ENCODE measurements at regions not wholly inside any gene's neighbourhood (a gene's known extent, or its start where the extent isn't known, plus 50 kb on each side); places are given as distances from the start of the nearest gene placed in this dataset.

- DNase-seq, result no peak
Measured at GRCh38 chr6:164546263-164546662, 763.1 kb downstream of the C6orf118 start.

DNA sequence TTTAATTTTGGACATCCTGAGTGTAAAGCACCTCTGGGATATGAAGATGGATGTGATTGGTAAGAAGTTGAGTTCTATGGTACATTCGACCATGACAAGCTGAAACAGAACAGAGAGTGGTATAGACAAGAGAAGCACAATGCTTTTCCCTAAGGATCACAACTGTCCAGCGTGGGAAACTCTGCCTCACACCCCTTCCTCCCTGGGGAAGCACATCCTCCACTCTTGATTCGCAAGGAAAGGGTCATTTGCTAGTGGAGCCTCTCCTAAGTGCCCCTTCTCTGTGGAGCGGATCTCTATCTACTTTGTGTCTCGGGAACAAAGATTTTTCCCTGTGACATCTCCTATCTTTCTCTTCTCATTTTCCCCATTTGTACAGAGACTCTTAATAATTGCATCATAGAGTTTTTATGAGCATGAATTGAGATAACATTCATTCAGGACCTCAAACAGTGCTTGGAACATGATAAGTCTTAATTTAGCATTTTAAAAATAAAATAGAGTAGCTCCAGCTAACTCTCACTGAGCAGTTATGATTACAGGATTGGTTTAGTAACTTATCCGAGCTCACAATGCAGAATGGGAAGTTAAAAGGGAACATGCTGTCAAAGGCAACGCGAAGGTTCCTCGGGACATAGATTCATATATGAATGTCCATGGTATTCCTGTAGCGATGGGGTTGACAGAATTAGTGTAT is 775.2 kb downstream of the C6orf118 start:
- DNase-seq, result no peak

GRCh38 chr6:164533045-164533362 is 776.4 kb downstream of the C6orf118 start:
- DNase-seq, result no peak

DNA sequence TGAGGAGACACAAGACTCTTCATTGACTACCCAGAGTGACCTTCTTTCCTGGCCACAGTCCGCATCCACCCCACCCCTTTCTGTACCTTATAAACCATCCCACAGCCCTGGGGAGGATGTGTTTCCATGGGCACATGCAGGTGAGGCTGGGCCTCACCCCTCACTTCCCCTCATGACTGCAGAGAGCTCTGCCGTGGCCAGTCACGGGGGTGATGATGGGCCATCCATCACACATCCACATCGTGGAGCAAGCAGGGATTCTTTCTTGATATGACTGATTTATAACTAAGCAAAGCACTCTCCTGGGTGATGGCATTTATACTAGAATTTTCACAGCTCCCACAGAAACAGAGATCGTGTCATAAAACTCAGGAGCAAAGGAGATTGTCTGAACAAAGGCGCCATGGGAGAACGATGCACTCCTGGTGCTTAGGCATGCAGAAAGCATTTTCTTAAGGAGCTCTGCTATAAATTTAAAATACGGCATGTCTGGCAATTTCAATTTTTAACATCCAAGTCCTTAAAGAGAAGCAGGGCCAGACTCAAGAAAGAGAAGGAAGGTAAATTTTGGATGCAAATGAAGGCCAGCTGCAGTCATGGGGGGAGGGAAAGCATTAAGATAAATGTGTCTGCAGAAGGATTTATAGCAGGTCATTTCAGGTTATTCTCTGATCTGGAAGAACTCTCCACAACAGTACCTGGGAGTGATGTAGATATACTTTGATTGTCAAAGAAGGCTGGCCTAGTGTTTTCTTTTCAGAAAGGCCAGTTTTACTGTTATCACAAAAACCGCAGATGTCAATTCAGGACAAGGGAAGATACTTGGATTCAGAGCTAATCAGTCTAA is 777.0 kb downstream of the C6orf118 start:
- DNase-seq, result no peak

DNA sequence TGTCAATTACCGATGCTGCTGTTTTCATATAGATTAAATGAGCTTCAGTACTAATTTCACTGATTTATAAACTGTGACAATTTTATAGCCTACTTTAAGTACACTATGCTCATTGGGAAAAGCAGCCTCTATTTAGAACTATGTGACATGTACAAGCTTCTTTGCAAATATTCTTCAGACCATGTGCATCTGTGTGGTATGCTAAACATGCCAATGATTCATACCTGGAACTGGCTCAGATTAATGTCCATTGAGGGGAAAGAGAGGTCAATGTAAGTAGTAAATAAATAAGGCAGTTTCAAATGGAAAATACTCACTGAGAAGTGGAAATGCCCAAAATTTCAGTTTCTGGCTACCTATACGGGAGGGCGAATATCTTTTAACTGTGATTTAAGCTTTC is 777.7 kb downstream of the C6orf118 start:
- no peak for DNase-seq

GRCh38 chr6:164528539-164528938 is 780.9 kb downstream of the C6orf118 start:
- DNase-seq, result no peak

GRCh38 chr6:164523087-164523654 is 786.2 kb downstream of the C6orf118 start:
- DNase-seq, result no peak

GRCh38 chr6:164520916-164521315 is 788.5 kb downstream of the C6orf118 start:
- DNase-seq, result no peak

- DNase-seq, result no peak
Measured at GRCh38 chr6:164507206-164507940, 802.0 kb downstream of the C6orf118 start.

DNA sequence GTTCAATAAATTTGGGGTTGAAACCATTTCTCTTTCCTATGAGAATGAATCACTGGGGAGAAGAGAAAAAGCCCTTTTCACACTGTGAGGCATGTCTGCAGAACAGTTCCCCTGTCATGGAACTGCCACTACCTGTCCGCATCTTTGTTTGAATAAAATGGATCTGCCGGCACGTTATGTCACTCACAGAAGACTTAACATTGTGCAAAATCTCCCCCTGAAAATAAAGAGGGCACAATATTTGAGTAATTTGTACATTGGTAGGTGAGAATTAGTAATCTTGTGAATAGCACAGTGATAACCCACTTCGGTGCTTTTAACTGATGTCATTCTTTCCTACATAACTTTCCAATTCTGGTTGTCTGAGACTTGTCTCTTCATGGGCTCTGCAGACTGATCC is 804.0 kb downstream of the C6orf118 start:
- no peak for DNase-seq

DNA sequence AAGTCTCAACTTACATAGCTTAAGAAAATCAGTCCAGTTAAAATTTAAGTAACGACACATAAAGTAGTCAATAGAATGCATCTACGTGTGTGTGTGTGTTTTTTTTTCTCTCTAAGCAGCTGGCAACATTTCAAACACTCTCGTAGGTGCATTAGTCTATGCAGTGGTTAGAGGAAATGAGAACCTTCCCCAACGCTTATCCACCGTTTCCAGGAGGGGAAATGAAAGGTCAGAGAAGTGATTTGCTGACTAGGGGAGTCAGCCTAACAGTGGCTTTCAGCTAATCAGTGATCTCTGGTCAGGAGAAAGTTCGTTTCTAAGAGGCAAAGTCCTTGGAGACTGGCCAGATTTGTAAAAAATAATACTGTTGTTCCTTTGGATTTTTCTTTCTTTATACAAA is 806.6 kb downstream of the C6orf118 start:
- DNase-seq, result no peak

DNA sequence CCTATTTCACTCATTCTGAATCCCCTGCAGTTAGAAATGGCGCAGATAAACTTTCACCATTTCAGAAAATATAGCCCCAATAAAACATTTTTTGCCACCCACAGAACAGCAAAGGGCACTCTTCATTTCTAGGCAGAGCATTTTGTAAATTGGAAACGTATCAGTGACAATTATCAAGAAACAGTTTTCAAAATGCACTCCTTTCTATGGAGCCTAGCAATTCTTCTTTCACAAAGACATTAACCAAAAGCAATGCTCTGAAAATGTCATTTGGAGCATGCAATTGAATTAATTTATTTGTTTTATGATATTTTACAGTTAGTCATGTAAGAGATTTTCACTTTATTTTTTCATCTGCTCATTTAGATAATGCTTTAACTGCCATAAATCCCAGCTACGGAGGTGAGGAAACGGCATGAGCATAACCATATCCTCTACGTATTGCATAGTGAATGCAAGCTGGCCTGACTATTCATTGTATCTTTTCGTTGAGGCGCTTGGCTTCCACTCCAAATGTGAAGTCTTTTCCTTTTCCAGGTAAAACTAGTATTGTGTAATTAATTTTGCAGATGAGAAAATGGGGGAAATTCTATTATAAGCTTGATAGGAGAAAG is 813.4 kb downstream of the C6orf118 start:
- DNase-seq, result no peak

DNA sequence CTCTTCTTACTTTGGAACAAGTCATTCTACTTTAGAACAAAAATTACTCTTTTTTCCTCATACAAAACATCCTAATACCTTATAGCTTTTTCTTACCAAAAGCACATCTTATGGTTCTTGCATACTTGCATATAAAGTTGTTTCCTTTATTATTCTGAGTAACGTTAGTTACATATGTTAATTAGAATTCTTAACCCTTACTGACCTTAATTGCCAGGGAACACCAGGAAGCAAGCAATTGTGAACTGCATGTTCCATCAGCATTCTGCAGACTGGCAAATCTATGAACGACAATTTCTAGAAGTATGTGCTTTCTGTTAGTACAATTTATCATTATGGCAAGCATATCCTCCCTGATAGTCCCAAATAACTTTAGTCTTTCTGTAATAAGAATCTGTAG is 831.0 kb downstream of the C6orf118 start:
- no peak for DNase-seq

DNA sequence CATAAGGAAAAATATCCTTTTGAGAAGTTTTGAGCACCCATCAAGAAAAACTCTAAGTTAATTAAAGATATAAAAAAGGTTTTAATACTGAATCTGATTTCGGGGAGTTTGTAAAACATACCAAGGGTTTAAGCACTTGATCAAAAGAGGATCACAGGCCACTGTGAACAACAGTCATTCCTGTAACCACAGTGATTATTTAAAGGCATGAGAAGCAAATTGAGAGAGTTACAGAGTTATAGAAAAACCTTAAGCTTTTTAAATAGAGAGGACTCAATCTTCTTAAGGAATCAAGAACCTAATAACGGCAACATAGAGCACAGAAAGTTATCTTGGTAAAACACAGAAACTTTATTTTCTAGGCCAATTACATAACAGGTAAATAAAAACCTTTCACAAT is 831.6 kb downstream of the C6orf118 start:
- DNase-seq, result no peak

- DNase-seq, result no peak
Measured at GRCh38 chr6:164477101-164477500, 832.3 kb downstream of the C6orf118 start.

DNA sequence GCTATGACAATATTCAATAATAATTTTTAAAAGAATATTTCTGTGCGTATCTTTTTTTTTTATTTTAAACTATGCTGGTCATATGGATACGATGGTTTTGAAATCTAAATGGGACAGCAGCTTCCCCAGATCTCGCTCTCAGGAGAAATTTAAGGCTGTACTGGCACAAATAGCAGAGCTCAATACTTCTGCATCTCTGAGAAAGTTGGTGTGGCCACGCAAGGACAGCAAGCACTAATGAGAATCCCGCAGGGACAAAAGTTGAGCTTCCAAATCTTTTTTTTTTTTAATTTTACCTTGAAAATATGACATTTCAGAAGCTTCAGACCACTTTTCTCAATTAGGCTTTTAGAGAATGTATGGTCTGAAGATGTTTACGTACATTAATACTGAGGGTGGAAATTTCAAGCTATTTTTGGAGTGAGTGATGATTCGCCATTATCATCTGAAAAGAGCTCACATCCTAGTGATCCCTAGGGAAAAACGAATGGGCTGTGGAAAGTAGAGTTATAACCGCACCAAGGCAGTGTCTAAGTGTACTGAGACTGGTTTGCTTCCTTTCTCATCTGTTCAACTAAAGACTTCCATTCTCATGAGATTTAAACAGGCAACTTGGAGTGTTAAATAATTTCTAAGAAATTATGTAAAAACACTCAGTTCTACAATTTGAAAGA is 840.0 kb downstream of the C6orf118 start:
- no peak for DNase-seq

- no peak for DNase-seq
Measured at GRCh38 chr6:164455835-164456234, 853.6 kb downstream of the C6orf118 start.

- no peak for DNase-seq
Measured at GRCh38 chr6:164453835-164454234, 855.6 kb downstream of the C6orf118 start.

GRCh38 chr6:164442572-164442971 is 866.8 kb downstream of the C6orf118 start:
- DNase-seq, result no peak

DNA sequence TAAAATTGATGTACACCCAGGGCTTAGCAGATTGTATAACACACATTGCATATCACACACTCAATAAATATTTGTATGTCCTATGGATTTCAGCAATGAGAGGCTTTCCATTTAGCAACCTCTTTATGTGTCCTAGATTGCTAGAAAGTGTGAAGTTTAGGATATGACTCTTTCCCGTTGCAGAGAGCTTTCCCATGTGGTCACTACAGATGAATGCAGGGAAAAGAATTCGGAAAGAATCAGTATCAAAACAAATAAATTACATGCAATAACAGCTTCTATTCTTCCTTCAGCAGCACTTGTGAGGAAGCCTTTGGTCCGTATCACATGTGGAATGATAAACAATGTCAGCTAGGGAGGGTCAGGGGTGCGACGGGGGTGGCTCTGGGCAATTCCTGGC is 870.1 kb downstream of the C6orf118 start:
- DNase-seq, result no peak

DNA sequence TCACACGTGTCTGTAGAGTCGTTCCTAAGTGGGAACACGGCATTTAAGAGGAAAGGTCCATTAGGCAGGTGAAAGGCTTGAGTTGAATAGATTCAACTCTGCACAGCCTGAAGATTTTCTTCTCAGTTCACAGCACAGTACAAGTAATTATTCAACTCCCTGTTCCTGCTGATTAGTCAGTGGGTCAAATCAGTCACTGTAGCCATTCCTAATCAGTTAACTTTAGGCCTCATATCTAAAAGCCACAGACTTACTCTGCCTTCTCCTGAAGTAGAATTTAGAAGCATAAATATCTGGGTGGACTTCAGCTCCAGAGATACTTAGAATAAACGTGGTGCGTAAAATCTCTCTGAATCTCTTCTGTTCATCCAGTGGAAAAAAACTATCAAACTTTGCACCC is 872.4 kb downstream of the C6orf118 start:
- no peak for DNase-seq

DNA sequence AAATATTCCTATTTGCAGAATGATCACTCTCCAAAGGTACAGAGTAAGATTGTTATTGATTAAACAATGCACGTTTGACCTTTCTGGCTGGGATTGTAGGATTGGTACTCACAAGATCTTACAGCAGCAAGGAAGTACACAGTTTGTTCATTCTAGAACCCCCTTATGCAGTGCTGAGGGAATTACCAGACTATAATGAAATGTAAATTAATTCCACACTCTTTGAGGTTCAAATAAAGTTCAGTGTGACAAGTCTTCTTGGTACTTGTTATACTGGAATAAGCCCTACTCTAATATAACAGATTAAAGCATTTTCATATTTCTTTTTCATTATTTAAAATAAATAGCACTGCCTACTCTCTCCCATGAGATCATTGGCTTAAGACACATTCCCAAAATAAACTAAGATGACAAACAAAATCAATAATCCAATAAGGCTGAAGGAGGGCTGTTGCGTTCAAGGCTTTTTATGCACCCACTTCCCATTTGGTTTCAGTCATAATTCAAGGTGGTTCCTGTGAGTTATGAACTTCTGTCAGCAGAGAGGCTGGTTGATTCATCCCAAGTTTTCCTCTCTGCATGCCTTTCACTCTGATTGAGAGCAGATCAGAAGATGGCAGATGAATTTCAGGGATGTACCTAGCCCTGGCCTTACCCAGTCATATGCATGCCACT is 881.5 kb downstream of the C6orf118 start:
- no peak for DNase-seq
